Liver (tissue), 3 donors: ENCODE measurements at regions not wholly inside any gene's neighbourhood (a gene's known extent, or its start where the extent isn't known, plus 50 kb on each side); places are given as distances from the start of the nearest gene placed in this dataset.
A peak's percentile ranks its signal among the peaks of the same experiment; 100 is the strongest.

ENCODE experiments used
- ATF3 ChIP-seq: IDR thresholded peaks from 2 replicates; pipeline ENCODE4 v1.6.1; 2016; ENCODE audit warnings: antibody characterized with exemption
- CTCF ChIP-seq: fragments of 150-350 bp; IDR thresholded peaks from 2 replicates; pipeline ENCODE4 v1.5.1; 2017; ENCODE audit warnings: improper control_type of control experiment, low read depth, low read length; ENCODE audit not compliant: missing input control
- NR2F2 ChIP-seq: IDR thresholded peaks from 2 replicates; pipeline ENCODE4 v1.6.1; 2016; ENCODE audit warnings: antibody characterized with exemption
- RAD21 ChIP-seq, 2 donors: IDR thresholded peaks; 2 replicates each; pipeline ENCODE4 v1.6.1; 2016; ENCODE audit warnings: antibody characterized with exemption in 2 of 2, mild to moderate bottlenecking in 2 of 2
- donor health status: healthy.
- donor health status: healthy.

- TF ChIP-seq CTCF (no peak), ATF3 (no peak), RAD21 (IDR thresholded peaks at IDR 0.05) (no peak), NR2F2 (peak; percentile 42)
Measured at GRCh38 chr2:71936076-71937030, 211.3 kb downstream of the CYP26B1 start.
